ENCODE measurements at regions not wholly inside any gene's neighbourhood (a gene's known extent, or its start where the extent isn't known, plus 50 kb on each side); places are given as distances from the start of the nearest gene placed in this dataset.

- intact Hi-C loops (cut with DNase I) = no loop called here
- ATAC-seq (no peak), DNase-seq (no peak), FAIRE-seq (no peak)
- Histone ChIP-seq H3K36me3 (no peaks in the 10 kb centered on the region), H3K27ac (no peak overlapping the region), H3K9me3 (no peaks in the 10 kb centered on the region), H3K27me3 (no peaks in the 10 kb centered on the region), H3K4me1 (no peaks in the 10 kb centered on the region), H3K4me3 (no peak overlapping the region)
- TF ChIP-seq CTCF (IDR thresholded peaks at IDR 0.05) = no peak
- WGBS, 2 donors = 65 to 75% methylated on average over 5 of the region's 5 CpGs
Measured at GRCh38 chr20:7378864-7379605, 561.2 kb downstream of the HAO1 start.

- Histone ChIP-seq H3K27me3 (no peaks in the 10 kb centered on the region), H3K4me3 (no peak overlapping the region), H3K36me3 (no peaks in the 10 kb centered on the region), H3K9me3 (no peaks in the 10 kb centered on the region), H3K27ac (no peak overlapping the region), H3K4me1 (no peaks in the 10 kb centered on the region)
- no peak for TF ChIP-seq CTCF (IDR thresholded peaks at IDR 0.05)
- intact Hi-C loops (cut with DNase I) = no loop called here
- ATAC-seq (no peak), DNase-seq (no peak), FAIRE-seq (no peak)
- WGBS, 2 donors = 55 to 74% methylated on average over 8 of the region's 8 CpGs
Measured at GRCh38 chr20:7379621-7380220, 560.5 kb downstream of the HAO1 start.

GRCh38 chr20:7383216-7383615 lies 557.0 kb downstream of the HAO1 start:
- no peak for FAIRE-seq
- no peaks in the 10 kb centered on the region for H3K36me3 ChIP-seq
- no peak for ATAC-seq

GRCh38 chr20:7387638-7388193 lies 552.5 kb downstream of the HAO1 start:
- no peak overlapping the region for H3K27ac ChIP-seq
- H3K4me3 ChIP-seq = no peak overlapping the region
- TF ChIP-seq CTCF (IDR thresholded peaks at IDR 0.05) = no peak
- H3K4me1 ChIP-seq = no peaks in the 10 kb centered on the region
- ATAC-seq (no peak), DNase-seq (no peak), FAIRE-seq (no peak)
- H3K9me3 ChIP-seq = no peaks in the 10 kb centered on the region
- WGBS, 2 donors = 63 to 79% methylated on average over 3 of the region's 3 CpGs
- no peaks in the 10 kb centered on the region for H3K27me3 ChIP-seq
- H3K36me3 ChIP-seq = no peaks in the 10 kb centered on the region
- intact Hi-C loops (cut with DNase I) = no loop called here

More at GRCh38 chr20:7383216-7383615, 557.0 kb downstream of the HAO1 start:
- Histone ChIP-seq H3K9me3 (no peaks in the 10 kb centered on the region), H3K27me3 (no peaks in the 10 kb centered on the region), H3K4me1 (no peaks in the 10 kb centered on the region), H3K27ac (no peak overlapping the region), H3K4me3 (no peak overlapping the region)
- TF ChIP-seq CTCF (IDR thresholded peaks at IDR 0.05) = no peak
- intact Hi-C loops (cut with DNase I) = no loop called here
- no peak for DNase-seq

- FAIRE-seq (no peak), ATAC-seq (no peak), DNase-seq (no peak)
- no peak for TF ChIP-seq CTCF (IDR thresholded peaks at IDR 0.05)
- intact Hi-C loops (cut with DNase I) = no loop called here
- Histone ChIP-seq H3K9me3 (no peaks in the 10 kb centered on the region), H3K4me1 (no peaks in the 10 kb centered on the region), H3K27ac (no peak overlapping the region), H3K4me3 (no peak overlapping the region), H3K36me3 (no peaks in the 10 kb centered on the region), H3K27me3 (no peaks in the 10 kb centered on the region)
Measured at GRCh38 chr20:7389216-7389615, 551.0 kb downstream of the HAO1 start.
